HG03342 (cell line): ENCODE measurements at regions not wholly inside any gene's neighbourhood (a gene's known extent, or its start where the extent isn't known, plus 50 kb on each side); places are given as distances from the start of the nearest gene placed in this dataset.
"Not testable (repeated sequence)": the region's sequence is repeated elsewhere in the genome, so short reads cannot be mapped to it uniquely, and the experiment has no call there.

ENCODE experiments used
- ATAC-seq: cut with Tn5 transposase; IDR thresholded peaks from one replicate; pipeline ENCODE4 v1.9.1; 2021; ENCODE audit warnings: mild to moderate bottlenecking, moderate library complexity; ENCODE audit not compliant: unreplicated experiment

- peak; percentile 62 for ATAC-seq
These were observed 65.4 kb upstream of the ENPP6 start for GRCh38 chr4:184282895-184283654.

GRCh38 chr4:184282251-184282713, 64.6 kb upstream of the ENPP6 start:
- no peak for ATAC-seq

- ATAC-seq = peak; percentile 23
These were observed 63.8 kb upstream of the ENPP6 start for GRCh38 chr4:184281231-184282139.

GRCh38 chr4:184280591-184281071, 63.0 kb upstream of the ENPP6 start:
- ATAC-seq = peak; percentile 46

- no peak for ATAC-seq
These were observed 62.5 kb upstream of the ENPP6 start for GRCh38 chr4:184280137-184280536.

- no peak for ATAC-seq
These were observed 61.9 kb upstream of the ENPP6 start for GRCh38 chr4:184279496-184280061.

- ATAC-seq = not testable (repeated sequence)
These were observed 60.1 kb upstream of the ENPP6 start for GRCh38 chr4:184277769-184278168.

GRCh38 chr4:184277010-184277409, 59.3 kb upstream of the ENPP6 start:
- ATAC-seq = not testable (repeated sequence)

- ATAC-seq = not testable (repeated sequence)
These were observed 58.7 kb upstream of the ENPP6 start for GRCh38 chr4:184276346-184276745.

GRCh38 chr4:184275766-184276165, 58.1 kb upstream of the ENPP6 start:
- no peak for ATAC-seq

GRCh38 chr4:184274286-184274951, 56.7 kb upstream of the ENPP6 start:
- no peak for ATAC-seq

- peak; percentile 48 for ATAC-seq
These were observed 55.8 kb upstream of the ENPP6 start for GRCh38 chr4:184273166-184274147.

- ATAC-seq = no peak
These were observed 53.2 kb upstream of the ENPP6 start for GRCh38 chr4:184270808-184271413.

GRCh38 chr4:184269879-184270430, 52.3 kb upstream of the ENPP6 start:
- ATAC-seq = no peak

- ATAC-seq = no peak
These were observed 51.0 kb upstream of the ENPP6 start for GRCh38 chr4:184268584-184269160.

GRCh38 chr4:184267673-184268583, 50.3 kb upstream of the ENPP6 start:
- peak; percentile 86 for ATAC-seq
